HG03442 (cell line): ENCODE measurements at regions not wholly inside any gene's neighbourhood (a gene's known extent, or its start where the extent isn't known, plus 50 kb on each side); places are given as distances from the start of the nearest gene placed in this dataset.

Experiments used
- ATAC-seq: cut with Tn5 transposase; IDR thresholded peaks from one replicate; pipeline ENCODE4 v1.9.1; 2021; ENCODE audit warnings: mild to moderate bottlenecking, moderate library complexity; ENCODE audit not compliant: unreplicated experiment

- no peak for ATAC-seq
Observed at GRCh38 chr16:6946802-6947201, 385.8 kb upstream of the RBFOX1 start.

GRCh38 chr16:6946106-6946505 is 386.5 kb upstream of the RBFOX1 start:
- no peak for ATAC-seq

- ATAC-seq = no peak
Observed at GRCh38 chr16:6940968-6941367, 391.7 kb upstream of the RBFOX1 start.

GRCh38 chr16:6937641-6938040 is 395.0 kb upstream of the RBFOX1 start:
- no peak for ATAC-seq

- ATAC-seq = no peak
Observed at GRCh38 chr16:6932871-6933385, 399.7 kb upstream of the RBFOX1 start.

- ATAC-seq = no peak
Observed at GRCh38 chr16:6929868-6930267, 402.8 kb upstream of the RBFOX1 start.

- ATAC-seq = no peak
Observed at GRCh38 chr16:6926762-6927161, 405.9 kb upstream of the RBFOX1 start.

GRCh38 chr16:6926341-6926740 is 406.3 kb upstream of the RBFOX1 start:
- ATAC-seq = no peak

GRCh38 chr16:6918646-6919045 is 414.0 kb upstream of the RBFOX1 start:
- ATAC-seq = no peak

- no peak for ATAC-seq
Observed at GRCh38 chr16:6916946-6917345, 415.7 kb upstream of the RBFOX1 start.

- ATAC-seq = no peak
Observed at GRCh38 chr16:6913566-6913965, 419.1 kb upstream of the RBFOX1 start.

- no peak for ATAC-seq
Observed at GRCh38 chr16:6910301-6910700, 422.3 kb upstream of the RBFOX1 start.

GRCh38 chr16:6905601-6906000 is 427.0 kb upstream of the RBFOX1 start:
- ATAC-seq = no peak

- ATAC-seq = no peak
Observed at GRCh38 chr16:6903671-6904070, 429.0 kb upstream of the RBFOX1 start.

GRCh38 chr16:6898896-6899295 is 433.7 kb upstream of the RBFOX1 start:
- ATAC-seq = no peak

GRCh38 chr16:6897876-6898485 is 434.7 kb upstream of the RBFOX1 start:
- ATAC-seq = no peak

GRCh38 chr16:6892966-6893365 is 439.7 kb upstream of the RBFOX1 start:
- no peak for ATAC-seq

- no peak for ATAC-seq
Observed at GRCh38 chr16:6891496-6891895, 441.1 kb upstream of the RBFOX1 start.

GRCh38 chr16:6888531-6888930 is 444.1 kb upstream of the RBFOX1 start:
- no peak for ATAC-seq

- ATAC-seq = no peak
Observed at GRCh38 chr16:6884002-6884401, 448.6 kb upstream of the RBFOX1 start.

- no peak for ATAC-seq
Observed at GRCh38 chr16:6880263-6880662, 452.4 kb upstream of the RBFOX1 start.

- ATAC-seq = no peak
Observed at GRCh38 chr16:6864671-6865070, 468.0 kb upstream of the RBFOX1 start.

GRCh38 chr16:6864244-6864643 is 468.4 kb upstream of the RBFOX1 start:
- no peak for ATAC-seq
